NCI-H128 (cell line): ENCODE measurements at regions not wholly inside any gene's neighbourhood (a gene's known extent, or its start where the extent isn't known, plus 50 kb on each side); places are given as distances from the start of the nearest gene placed in this dataset.

Source experiments
- DNase-seq: peaks from one replicate; lab custom pipeline; 2025; ENCODE audit not compliant: unreplicated experiment; lab: John Stamatoyannopoulos, UW

GRCh38 chr15:69652751-69653305 lies 200.2 kb downstream of the RPLP1 start:
- no peak for DNase-seq

GRCh38 chr15:69653306-69653705 lies 200.7 kb downstream of the RPLP1 start:
- no peak for DNase-seq

DNA sequence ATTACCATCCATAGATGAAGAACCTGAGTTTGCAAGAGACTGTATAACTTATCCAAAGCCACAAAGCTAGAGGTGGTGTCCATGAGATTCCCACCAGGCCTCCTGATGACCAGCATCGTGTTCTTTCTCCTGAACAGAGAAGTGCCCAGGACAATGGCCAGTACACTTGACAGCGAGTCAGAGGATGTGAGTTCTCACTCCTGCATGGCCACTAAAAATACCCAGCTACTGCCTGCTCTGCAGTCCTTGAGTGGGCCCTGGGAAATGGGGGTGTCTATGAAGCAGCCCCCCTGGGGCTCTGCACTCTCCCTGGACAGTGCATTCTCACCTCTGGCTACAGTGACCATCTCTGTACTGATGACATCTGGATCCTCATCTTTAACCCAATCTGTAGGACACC lies 201.2 kb downstream of the RPLP1 start:
- no peak for DNase-seq

DNA sequence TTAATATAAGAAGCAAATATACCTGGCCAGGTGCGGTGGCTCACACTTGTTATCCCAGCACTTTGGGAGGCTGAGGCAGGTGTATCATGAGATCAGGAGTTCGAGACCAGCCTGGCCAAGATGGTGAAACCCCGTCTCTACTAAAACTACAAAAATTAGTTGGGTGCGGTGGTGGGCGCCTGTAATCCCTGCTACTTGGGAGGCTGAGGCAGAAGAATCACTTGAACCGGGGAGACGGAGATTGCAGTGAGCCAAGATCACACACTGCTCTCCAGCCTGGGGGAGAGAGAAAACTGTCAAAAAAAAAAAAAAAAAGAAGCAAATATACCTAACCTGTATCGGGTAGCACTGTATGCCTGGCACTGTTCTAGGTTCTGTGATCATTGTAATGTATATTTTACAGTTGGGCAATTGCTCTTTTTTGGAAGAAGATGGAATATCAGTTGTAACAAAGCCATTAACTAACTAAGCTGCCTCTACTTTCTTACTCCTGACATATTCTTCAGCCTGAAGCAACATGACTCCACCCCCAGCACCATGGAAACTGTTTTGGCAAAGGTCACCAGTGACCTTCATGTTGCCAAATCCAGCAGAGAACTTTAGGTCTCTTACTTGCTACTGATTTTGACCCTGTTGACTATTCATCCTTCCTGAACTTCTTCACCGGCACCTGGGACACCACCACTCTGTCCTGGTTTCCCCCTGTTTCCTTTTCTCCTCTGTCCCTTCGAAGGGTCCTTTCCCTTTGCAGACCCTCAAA lies 203.8 kb downstream of the RPLP1 start:
- DNase-seq = no peak

DNA sequence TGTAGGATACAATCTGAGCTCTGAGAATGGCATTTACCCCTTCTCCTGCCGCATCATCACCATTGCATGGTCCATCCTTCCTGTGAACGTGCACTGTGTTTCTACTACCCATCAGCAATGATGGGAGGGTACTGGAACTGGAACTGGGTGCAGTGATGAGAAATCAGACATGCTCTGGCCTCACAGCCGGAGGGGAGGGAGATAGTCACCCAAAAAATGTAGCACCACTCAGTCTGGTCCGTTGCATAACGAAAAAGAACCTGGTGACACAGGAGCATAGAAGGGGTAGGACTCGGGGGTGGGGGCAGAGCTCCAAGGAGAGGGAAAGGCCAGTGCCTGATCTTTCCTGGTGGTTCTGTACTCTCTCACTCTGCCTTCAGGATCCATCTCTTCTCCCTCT lies 205.0 kb downstream of the RPLP1 start:
- DNase-seq = no peak

- no peak for DNase-seq
Observed at GRCh38 chr15:69658411-69658945, 205.9 kb downstream of the RPLP1 start.

DNA sequence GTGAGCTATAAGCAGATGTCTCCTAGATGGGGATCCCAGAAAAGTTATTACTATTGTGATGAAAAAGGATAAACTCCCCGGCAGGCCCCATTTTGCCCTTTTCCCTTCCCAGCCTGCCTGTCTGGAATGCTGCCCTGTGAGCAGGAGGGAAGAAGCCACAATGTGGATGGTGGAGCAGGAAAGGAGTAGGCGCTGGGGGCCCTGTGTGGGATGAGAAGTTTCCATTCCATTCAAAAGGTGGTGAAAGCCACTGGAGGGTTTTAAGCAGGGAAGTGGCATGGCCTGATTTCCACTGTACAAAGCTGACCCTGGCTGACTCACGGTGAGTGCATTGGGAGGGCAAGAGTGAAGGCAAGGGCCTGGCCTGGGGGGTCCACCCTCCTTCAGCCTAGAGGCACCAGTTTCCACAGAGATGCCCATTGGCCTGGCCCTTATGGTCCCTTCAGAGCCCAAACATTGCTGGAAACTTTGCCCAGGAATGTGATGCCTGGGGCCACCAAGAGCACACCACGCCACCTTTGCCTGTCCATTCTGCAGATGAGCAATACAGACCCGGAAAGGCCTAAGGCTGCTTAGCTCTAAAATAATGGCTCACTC lies 206.9 kb downstream of the RPLP1 start:
- DNase-seq = no peak

DNA sequence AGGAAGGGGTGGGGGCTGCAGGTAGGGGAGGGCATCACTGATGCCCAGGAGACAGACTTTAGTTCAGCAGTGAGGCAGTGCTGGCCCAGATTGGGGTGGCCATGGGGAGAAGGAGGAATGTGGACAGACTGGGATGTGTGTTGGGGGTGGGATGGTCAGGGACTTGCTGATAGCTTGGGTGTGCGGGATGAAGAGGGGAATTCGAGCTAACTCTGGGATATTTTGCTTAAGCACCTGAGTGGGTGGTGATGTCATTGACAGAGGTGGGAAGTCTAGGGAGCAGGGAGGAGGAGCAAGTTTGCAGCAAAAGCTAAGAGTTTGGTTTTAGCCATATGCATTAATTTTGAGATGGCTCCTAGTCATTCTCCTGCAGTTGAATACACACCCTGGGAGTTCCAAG lies 207.5 kb downstream of the RPLP1 start:
- DNase-seq = no peak

DNA sequence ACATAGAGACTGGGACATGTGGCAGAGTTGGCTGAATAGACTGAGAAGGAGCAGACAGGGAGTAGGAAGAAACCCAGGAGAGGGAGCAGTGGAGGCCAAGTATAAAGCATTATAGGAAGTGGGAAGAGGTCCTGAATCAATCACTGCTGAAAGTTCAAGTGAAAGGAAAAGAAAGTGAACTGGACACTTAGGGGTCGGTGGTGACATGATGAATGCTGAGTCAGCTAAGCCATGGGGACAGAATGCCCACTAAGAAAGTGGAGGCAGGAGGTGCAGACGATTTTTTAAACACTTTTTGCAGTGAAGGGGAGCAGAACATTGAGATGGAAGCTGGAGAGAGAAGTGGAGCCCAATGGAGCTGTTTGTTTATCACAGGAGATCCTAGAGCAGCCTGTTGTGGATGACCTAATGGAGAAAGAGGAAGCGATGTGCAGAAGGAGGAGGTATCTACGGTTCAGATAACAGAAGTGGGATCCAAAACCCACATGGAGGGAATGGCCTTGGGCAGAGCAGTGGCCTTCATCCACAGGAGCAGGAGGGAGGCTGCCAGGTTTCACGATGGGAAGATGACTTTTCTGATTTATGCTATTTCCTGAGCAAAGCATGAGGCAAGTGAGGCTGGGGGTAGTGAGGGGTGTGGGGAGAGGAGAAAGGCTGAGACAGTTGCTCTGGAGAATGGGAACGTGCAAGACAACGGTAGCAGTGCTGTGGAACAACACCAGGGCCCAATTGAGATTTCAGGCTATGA lies 208.2 kb downstream of the RPLP1 start:
- no peak for DNase-seq

DNA sequence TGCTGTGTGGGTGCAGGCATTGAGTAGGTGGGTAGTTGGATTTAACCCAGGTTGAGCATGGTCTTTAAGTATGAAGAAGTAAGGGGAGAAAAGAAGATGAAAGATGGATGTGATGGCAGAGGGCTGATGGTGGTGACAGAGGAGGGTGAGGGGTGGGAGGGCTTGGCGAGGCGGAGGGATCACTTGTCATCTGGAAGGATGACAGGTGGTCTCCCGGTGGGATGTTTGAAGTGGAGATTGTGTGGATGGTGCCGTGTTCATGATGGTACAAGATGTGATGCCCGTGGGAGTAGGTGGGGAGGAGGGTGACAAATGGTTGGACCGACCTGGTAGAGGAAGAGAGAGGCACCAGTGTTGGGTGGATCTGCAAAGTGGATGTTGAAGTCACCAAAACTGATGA lies 208.8 kb downstream of the RPLP1 start:
- no peak for DNase-seq

DNA sequence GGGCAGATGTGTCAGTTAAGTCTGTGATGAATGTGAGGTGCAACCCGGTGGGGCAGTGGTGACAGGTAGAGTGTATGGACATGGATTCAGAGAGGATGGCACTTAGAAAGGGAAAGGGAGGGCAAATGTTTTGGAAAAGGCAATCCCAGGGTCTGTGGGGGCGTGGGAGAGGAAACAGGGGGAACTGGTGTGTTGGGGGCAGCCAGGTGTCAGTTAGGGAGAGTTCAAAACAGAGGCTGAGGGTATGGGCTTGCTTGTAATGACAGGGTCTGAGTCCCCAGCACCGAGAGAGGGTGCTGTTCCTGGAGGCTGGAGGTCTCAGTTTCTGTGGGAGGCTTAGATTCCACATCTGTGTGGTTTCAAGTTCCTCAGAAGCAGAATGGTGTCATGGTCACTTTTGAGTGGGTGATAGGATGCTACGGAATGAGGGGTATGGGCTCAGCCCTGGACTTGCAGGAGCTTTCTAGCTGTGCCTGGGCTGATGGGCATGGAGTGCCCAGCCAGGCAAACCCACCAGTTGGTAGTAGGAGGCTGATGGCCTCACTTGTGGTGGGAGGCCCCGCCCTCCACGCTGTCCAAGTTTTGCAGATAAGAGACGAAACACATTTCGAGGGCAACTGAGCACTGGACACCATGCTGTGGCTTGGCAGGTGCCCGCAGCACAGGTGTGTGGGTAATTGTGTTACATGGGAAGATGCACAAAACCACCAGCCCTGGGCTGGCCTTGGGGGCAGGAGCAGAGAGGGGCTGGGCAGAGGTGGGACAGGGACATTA lies 209.4 kb downstream of the RPLP1 start:
- DNase-seq = no peak

DNA sequence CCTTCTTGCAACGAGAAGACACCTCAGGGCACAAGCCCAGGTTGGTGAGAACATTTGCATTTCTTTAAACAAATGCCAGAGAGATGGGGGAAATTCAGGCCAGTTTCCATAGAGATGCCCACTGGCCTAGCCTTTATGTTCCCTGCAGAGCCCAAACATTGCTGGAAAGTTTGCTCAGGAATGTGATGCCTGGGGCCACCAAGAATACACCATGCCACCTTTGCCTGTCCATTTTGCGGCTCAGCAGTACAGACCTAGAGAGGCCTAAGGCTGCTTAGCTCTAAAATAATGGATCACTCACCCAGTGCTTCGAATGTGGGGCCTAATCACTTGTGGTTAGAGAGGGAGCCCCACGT lies 210.0 kb downstream of the RPLP1 start:
- DNase-seq = no peak

DNA sequence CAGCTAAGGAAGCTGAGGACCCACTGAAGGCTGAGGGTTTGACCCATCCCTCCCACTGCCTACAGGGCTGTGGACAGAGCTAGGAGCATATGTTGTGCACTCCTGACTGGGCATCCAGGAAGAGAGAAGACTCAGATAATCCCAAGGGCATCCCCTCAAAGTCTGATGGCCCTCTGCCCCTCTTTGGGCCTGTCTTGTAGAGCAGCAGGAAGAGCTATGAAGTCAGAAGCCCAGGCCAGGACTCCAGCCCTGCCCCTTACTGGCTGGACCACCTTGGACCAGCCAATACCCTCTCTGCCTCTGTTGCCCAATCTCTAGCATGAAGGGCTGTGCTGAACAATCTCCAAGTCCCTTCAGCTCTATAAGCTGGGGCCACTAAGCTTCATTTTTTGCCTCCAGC lies 210.8 kb downstream of the RPLP1 start:
- no peak for DNase-seq

GRCh38 chr15:69663982-69664381 lies 211.4 kb downstream of the RPLP1 start:
- DNase-seq = no peak

DNA sequence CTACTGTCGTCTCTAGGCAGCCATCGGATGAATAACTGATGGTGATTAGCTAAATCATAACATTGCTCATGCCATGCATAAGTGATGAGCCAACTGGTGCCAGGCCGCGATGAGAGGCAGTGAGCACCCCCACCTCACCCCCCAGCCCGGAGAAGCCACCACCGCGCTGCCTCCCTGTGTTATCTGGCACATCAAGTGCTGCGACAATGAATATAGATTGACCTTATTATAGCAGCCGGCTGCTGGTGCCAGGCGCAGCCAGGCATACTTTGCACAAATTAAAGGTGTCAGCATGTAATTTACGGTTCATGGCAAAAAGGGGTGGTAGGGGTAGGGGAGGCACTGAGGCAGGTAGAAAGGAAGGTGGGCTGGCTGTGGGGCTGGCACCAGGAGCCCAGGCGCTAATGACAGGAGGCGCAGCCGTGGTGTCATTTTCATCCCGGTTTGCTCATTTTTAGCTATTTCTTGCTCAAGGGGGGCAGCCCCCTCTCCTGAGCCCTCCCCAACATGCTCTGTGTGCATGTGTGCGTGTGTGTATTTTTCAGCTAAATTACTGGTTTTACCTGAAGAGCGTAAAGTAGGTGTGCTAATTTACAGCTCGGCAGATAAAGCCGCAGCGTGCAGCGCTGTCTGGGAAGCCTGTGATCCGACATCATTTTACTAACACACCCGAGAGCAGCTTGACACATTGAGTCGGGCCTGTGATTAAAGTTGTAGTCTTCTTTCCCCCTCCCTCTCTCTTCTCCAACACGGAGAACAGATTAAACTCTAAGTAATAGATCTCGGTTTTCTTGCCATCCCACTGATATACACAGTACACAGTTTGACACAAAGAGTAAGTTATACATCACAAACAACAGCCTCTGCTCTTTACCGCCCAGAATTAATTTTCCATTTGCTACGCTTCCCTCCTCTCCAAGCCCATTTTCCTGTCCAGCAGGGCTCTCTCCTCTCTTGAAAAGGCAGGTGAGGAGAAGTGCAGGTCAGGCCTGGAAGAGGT lies 212.3 kb downstream of the RPLP1 start:
- no peak for DNase-seq

- DNase-seq = no peak
Observed at GRCh38 chr15:69665641-69666111, 213.1 kb downstream of the RPLP1 start.

DNA sequence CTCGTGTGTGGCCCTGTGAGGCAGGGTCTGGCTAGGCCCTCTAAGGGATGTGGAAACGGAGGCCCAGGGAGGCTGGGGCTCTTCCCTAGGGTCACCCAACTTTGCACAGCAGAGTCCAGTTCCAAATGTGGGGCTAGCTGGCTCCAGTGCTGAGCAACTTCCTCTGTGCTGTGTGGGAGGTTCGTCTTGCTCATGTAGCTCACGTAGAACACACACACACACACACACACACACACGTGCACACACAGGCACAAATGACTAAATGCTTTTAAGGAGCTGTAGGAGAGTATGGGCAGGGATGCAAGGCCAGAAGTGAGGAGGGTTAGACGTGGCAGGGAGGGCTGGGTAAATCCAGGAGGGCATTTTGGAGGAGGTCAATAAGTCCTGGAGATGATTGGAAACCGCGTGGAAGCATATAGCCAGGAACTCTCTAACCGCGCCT lies 213.8 kb downstream of the RPLP1 start:
- DNase-seq = no peak

DNA sequence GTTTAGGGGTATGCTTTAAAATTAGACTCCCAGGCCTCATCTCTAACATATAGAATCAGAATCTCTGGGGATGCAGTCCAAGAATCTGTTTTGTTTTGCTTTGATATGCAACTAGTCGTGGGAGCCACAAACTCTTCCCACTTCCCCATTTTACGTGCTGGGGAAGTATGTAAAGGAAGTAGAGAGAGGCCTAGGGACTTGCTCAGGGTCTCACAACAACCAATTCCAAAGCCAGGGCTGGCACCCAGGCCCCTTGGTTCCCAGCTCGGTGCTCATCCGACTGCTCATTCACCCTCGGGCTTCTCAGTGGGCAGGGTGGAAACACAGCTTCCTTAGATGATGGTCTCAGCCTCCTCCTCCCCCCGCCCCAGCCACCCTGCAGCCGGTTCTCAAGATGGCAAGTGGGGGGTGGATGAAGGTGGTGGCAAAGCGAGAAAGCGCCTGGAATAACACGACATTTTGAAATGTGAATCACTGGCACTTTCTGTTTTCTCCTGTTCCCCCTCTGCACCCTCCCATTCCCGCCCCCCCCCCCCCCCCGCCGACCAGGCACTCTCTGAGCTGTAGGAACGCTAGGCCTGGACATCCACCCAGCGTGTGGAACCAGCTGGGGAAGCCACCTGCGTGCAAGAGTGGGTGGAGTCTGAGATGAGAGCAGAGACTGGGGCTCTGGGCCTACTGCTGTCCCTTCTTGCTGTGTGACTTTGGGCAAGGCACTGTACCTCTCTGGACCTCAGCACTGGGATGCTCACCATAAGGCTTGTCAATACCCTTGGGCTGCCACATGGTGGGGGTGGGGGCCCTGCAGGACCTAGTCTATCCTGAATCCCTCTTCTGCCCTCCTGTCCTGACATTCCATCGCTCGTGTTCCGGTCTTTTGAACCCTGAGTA lies 214.5 kb downstream of the RPLP1 start:
- DNase-seq = no peak
